ENCODE measurements at regions not wholly inside any gene's neighbourhood (a gene's known extent, or its start where the extent isn't known, plus 50 kb on each side); places are given as distances from the start of the nearest gene placed in this dataset.

DNA sequence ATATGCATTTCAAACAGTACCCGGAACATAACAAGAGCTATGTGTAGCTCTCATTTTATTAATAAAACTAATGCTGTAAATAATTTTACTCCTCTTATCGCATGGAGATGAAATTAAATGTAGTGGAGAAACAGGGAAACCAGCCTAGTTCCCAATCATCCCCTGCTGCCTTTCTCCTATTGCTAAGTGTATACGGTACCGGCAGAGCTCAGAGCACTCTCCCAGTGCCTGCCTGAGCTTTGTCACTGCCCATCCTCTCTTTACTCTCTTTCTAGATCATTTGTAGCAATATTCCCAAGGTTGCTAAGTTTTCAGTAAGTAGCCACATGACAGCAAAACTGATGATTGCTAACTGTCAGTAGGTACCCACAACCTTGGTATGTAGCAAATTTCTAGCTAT is 85.5 kb upstream of the ZSWIM2 start:
- Histone ChIP-seq H2BK5ac (ENCODE audit: insufficient read length, low read length) (no peak overlapping the region), H3K56ac (ENCODE audit: insufficient read length, low read depth, low read length) (no peak overlapping the region), H3K23ac (ENCODE audit: insufficient read length, low read depth, low read length) (no peak overlapping the region), H3K79me1 (ENCODE audit: insufficient read depth, low read depth, low read length, poor library complexity, severe bottlenecking) (no peaks in the 10 kb centered on the region), H3K27me3 (ENCODE audit: insufficient read depth, low read length) (no peaks in the 10 kb centered on the region), H3K23me2 (ENCODE audit: insufficient read length, low read depth, low read length, poor library complexity, severe bottlenecking) (no peaks in the 10 kb centered on the region), H3K9me3 (ENCODE audit: control insufficient read depth, low read depth, low read length) (no peaks in the 10 kb centered on the region), H3K4me1 (ENCODE audit: insufficient read depth, low read length) (no peaks in the 10 kb centered on the region; the same call in 1 of the 2 replicates), H4K8ac (replicated peaks; ENCODE audit: insufficient read length, low read depth, low read length) (no peak overlapping the region), H4K5ac (ENCODE audit: insufficient read length, low read depth, low read length) (no peak overlapping the region), H2BK15ac (ENCODE audit: low read depth, low read length) (no peak overlapping the region), H3K27ac (ENCODE audit: insufficient read length, low read depth, low read length) (no peak overlapping the region), H2BK20ac (ENCODE audit: low read depth, low read length, poor library complexity, severe bottlenecking) (no peak overlapping the region), H3T11ph (ENCODE audit: low read length) (no peak overlapping the region), H3K18ac (ENCODE audit: insufficient read length, low read depth, low read length) (no peak overlapping the region), H2BK12ac (ENCODE audit: insufficient read length, low read depth, low read length) (no peak overlapping the region), H3K79me2 (ENCODE audit: insufficient read depth, low read length) (no peaks in the 10 kb centered on the region), H4K20me1 (ENCODE audit: control insufficient read depth, insufficient read depth, insufficient read length) (no peaks in the 10 kb centered on the region), H2AK5ac (ENCODE audit: insufficient read length, low read length) (no peak overlapping the region), H3K4ac (ENCODE audit: low read depth, low read length) (no peak overlapping the region), H3K9ac (ENCODE audit: extremely low read depth, insufficient read length, low read length) (no peak overlapping the region), H4K91ac (ENCODE audit: insufficient read length, low read depth, low read length) (no peak overlapping the region), H3K14ac (ENCODE audit: insufficient read depth, low read length) (no peak overlapping the region), H3K4me2 (ENCODE audit: insufficient read depth, insufficient read length, low read length) (no peak overlapping the region), H2BK120ac (ENCODE audit: low read depth, low read length, poor library complexity, severe bottlenecking) (no peak overlapping the region), H2AFZ (ENCODE audit: low read length) (no peak overlapping the region)
- Mint-ChIP-seq H3K27me3 (ENCODE audit: low read depth) (no peaks in the 10 kb centered on the region), H3K4me1 (no peaks in the 10 kb centered on the region), H3K4me3 (no peak overlapping the region), H3K27ac (peak overlapping the region in 1 of 3 experiments; percentile 63; a peak in 1 of 7 replicates), H3K36me3 (ENCODE audit: insufficient read depth in 1 of 3, low read depth in 3 of 3) (no peaks in the 10 kb centered on the region), H3K9me3 (no peaks in the 10 kb centered on the region)
- no CpG with 5 or more reads among the region's 4 CpGs for WGBS (ENCODE audit: extremely low coverage, insufficient read length, low lambda C conversion rate)
- TF ChIP-seq, protein P1, sequence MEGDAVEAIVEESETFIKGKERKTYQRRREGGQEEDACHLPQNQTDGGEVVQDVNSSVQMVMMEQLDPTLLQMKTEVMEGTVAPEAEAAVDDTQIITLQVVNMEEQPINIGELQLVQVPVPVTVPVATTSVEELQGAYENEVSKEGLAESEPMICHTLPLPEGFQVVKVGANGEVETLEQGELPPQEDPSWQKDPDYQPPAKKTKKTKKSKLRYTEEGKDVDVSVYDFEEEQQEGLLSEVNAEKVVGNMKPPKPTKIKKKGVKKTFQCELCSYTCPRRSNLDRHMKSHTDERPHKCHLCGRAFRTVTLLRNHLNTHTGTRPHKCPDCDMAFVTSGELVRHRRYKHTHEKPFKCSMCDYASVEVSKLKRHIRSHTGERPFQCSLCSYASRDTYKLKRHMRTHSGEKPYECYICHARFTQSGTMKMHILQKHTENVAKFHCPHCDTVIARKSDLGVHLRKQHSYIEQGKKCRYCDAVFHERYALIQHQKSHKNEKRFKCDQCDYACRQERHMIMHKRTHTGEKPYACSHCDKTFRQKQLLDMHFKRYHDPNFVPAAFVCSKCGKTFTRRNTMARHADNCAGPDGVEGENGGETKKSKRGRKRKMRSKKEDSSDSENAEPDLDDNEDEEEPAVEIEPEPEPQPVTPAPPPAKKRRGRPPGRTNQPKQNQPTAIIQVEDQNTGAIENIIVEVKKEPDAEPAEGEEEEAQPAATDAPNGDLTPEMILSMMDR (conservative IDR thresholded peaks at IDR 0.05) = no peak
- no peak for DNase-seq
